Endothelial cell of umbilical vein (primary cell): ENCODE measurements at regions not wholly inside any gene's neighbourhood (a gene's known extent, or its start where the extent isn't known, plus 50 kb on each side); places are given as distances from the start of the nearest gene placed in this dataset.

ENCODE experiments used
- CTCF ChIP-seq, 2 donors: IDR thresholded peaks; 1 replicate in 1 of 2; 2 replicates in 1 of 2; pipeline ENCODE4 v1.5.1; 2011; ENCODE audit warnings: low read length in 2 of 2, mild to moderate bottlenecking in 2 of 2, moderate library complexity in 2 of 2, control low read depth in 1 of 2, inconsistent platforms in 1 of 2, low read depth in 1 of 2; ENCODE audit not compliant: insufficient read depth in 1 of 2; ENCODE audit errors: extremely low read depth in 1 of 2
- EZH2 ChIP-seq: IDR thresholded peaks from 2 replicates; pipeline ENCODE4 v1.6.1; 2012; ENCODE audit warnings: borderline replicate concordance, low read depth, mild to moderate bottlenecking, moderate library complexity, low read length, inconsistent platforms; ENCODE audit not compliant: severe bottlenecking
- MYC ChIP-seq: IDR thresholded peaks from one replicate; pipeline ENCODE4 v1.6.1; 2011; ENCODE audit warnings: mild to moderate bottlenecking, low read depth, low read length
- POLR2AphosphoS5 ChIP-seq: IDR thresholded peaks from 2 replicates; pipeline ENCODE4 v1.6.1; 2012; ENCODE audit warnings: low read depth, mild to moderate bottlenecking, control low read depth, low read length, moderate library complexity; ENCODE audit not compliant: insufficient read depth
- TF ChIP-seq, protein P1 (sequence below): IDR thresholded peaks from 2 replicates; pipeline ENCODE4 v1.6.1; 2011; ENCODE audit not compliant: insufficient read depth, insufficient read length

GRCh38 chr12:92233346-92234015 is 87.8 kb upstream of the BTG1 start:
- no peak for TF ChIP-seq CTCF (IDR thresholded peaks at IDR 0.05; ENCODE audit: extremely low read depth in 1 of 2, insufficient read depth in 1 of 2, low read depth in 1 of 2, low read length in 2 of 2)
- TF ChIP-seq POLR2AphosphoS5, result no peak
- TF ChIP-seq, protein P1, sequence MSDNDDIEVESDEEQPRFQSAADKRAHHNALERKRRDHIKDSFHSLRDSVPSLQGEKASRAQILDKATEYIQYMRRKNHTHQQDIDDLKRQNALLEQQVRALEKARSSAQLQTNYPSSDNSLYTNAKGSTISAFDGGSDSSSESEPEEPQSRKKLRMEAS, result no peak
- no peak for TF ChIP-seq EZH2
- no peak for TF ChIP-seq MYC
